Suprapubic skin (tissue), 4 donors: ENCODE measurements at regions not wholly inside any gene's neighbourhood (a gene's known extent, or its start where the extent isn't known, plus 50 kb on each side); places are given as distances from the start of the nearest gene placed in this dataset.
A peak's percentile ranks its signal among the peaks of the same experiment; 100 is the strongest.

Experiments used
- DNase-seq, 2 donors: peaks; one replicate each; pipeline ENCODE4 v3.0.0-alpha.2; 2019; ENCODE audit warnings: low spot score in 2 of 2
- H3K27ac ChIP-seq: fragments of 200-600 bp; sonication (generic); one replicate; pipeline ENCODE4 v1.5.1; 2019
- H3K27me3 ChIP-seq: fragments of 200-600 bp; sonication (generic); one replicate; pipeline ENCODE4 v1.5.1; 2019
- H3K36me3 ChIP-seq: fragments of 200-600 bp; sonication (generic); one replicate; pipeline ENCODE4 v1.5.1; 2019
- H3K4me1 ChIP-seq: fragments of 200-600 bp; sonication (generic); one replicate; pipeline ENCODE4 v1.5.1; 2019
- H3K4me3 ChIP-seq: fragments of 200-600 bp; sonication (generic); one replicate; pipeline ENCODE4 v1.5.1; 2019; ENCODE audit warnings: mild to moderate bottlenecking
- H3K9me3 ChIP-seq: fragments of 200-600 bp; sonication (generic); one replicate; pipeline ENCODE4 v1.5.1; 2019
- EP300 ChIP-seq: sonication (generic); formaldehyde crosslinking; IDR thresholded peaks from one replicate; pipeline ENCODE4 v1.6.1; 2017; ENCODE audit warnings: antibody characterized with exemption
- POLR2A ChIP-seq, 2 donors: fragments of 450-650 bp; IDR thresholded peaks; one replicate each; pipeline ENCODE4 v1.6.1; 2017; ENCODE audit warnings: antibody characterized with exemption in 2 of 2, mild to moderate bottlenecking in 2 of 2, moderate library complexity in 2 of 2
- POLR2AphosphoS5 ChIP-seq, 3 donors: sonication (generic); formaldehyde crosslinking; IDR thresholded peaks; one replicate each; pipeline ENCODE4 v1.6.1; 2017; ENCODE audit warnings: antibody characterized with exemption in 3 of 3
- WGBS: methylation state at CpG from one replicate; pipeline ENCODE4 v1.1.5; 2018; 5-methylcytosine and 5-hydroxymethylcytosine counted together
- TF ChIP-seq, protein P1 (sequence below), 2 donors: fragments of 200-600 bp in 1 of 2; fragments of 450-650 bp in 1 of 2; sonication (generic) in 1 of 2; IDR thresholded peaks; one replicate each; pipeline ENCODE4 v1.5.1; 2016 to 2019; ENCODE audit warnings: antibody characterized with exemption in 2 of 2, mild to moderate bottlenecking in 1 of 2, moderate library complexity in 1 of 2

GRCh38 chr9:776086-776485, 65.4 kb upstream of the DMRT1 start:
- TF ChIP-seq POLR2AphosphoS5 (IDR thresholded peaks at IDR 0.05): no peak
- TF ChIP-seq POLR2A (IDR thresholded peaks at IDR 0.05): no peak
- TF ChIP-seq EP300: no peak
- TF ChIP-seq, protein P1, sequence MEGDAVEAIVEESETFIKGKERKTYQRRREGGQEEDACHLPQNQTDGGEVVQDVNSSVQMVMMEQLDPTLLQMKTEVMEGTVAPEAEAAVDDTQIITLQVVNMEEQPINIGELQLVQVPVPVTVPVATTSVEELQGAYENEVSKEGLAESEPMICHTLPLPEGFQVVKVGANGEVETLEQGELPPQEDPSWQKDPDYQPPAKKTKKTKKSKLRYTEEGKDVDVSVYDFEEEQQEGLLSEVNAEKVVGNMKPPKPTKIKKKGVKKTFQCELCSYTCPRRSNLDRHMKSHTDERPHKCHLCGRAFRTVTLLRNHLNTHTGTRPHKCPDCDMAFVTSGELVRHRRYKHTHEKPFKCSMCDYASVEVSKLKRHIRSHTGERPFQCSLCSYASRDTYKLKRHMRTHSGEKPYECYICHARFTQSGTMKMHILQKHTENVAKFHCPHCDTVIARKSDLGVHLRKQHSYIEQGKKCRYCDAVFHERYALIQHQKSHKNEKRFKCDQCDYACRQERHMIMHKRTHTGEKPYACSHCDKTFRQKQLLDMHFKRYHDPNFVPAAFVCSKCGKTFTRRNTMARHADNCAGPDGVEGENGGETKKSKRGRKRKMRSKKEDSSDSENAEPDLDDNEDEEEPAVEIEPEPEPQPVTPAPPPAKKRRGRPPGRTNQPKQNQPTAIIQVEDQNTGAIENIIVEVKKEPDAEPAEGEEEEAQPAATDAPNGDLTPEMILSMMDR (IDR thresholded peaks at IDR 0.05): no peak
- Histone ChIP-seq H3K9me3 (peaks cover 8% of the 10 kb centered on the region), H3K4me1 (no peaks in the 10 kb centered on the region), H3K27ac (no peak overlapping the region), H3K4me3 (no peak overlapping the region), H3K36me3 (no peaks in the 10 kb centered on the region), H3K27me3 (no peaks in the 10 kb centered on the region)
- peak in 1 of 2 donors; percentile 38 for DNase-seq
- WGBS: 80% methylated on average over 1 of the region's 2 CpGs

DNA sequence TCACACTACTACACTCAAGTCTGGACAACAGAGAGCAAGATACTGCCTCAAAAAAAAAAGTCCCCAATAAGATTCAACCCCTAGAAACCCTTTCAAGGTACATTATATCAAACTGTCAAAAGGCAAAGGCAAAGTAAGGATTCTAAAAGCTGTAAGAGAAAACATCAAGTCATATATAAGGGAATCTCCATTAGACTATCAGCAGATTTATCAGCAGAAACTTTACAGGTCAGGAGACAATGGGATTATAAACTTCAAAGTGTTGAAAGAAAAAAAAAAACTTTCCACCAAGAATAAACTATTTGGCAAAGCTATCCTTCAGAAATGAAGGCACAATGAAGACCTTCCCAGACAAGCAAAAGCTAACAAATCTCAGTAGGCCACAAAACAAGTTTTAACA, 63.5 kb upstream of the DMRT1 start:
- Histone ChIP-seq H3K4me1 (no peaks in the 10 kb centered on the region), H3K9me3 (peaks cover 8% of the 10 kb centered on the region), H3K27me3 (no peaks in the 10 kb centered on the region), H3K27ac (no peak overlapping the region), H3K36me3 (no peaks in the 10 kb centered on the region), H3K4me3 (no peak overlapping the region)
- no peak for DNase-seq
- TF ChIP-seq POLR2A (IDR thresholded peaks at IDR 0.05): no peak

DNA sequence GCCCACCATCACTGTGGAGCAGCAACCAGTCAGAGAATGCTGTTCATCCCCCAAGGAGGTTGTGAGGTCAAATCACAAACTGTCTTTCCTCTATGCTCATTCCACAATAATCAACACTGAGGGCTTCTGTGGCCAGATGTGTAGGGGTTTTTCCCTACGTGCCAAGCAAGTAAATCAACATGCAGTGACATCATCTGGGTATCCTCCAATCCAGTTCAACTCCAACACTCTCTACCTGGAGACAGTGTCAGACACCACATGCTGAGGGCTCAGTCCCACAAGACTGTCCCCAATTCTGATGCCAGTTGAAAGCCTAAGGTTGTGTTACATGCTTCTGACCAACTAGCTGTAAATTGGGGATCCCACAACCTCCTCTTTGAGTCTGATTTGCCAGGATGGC, 57.3 kb upstream of the DMRT1 start:
- Histone ChIP-seq H3K27me3 (no peaks in the 10 kb centered on the region), H3K36me3 (no peaks in the 10 kb centered on the region), H3K27ac (no peak overlapping the region), H3K4me3 (no peak overlapping the region), H3K9me3 (no peaks in the 10 kb centered on the region), H3K4me1 (no peaks in the 10 kb centered on the region)
- 67% methylated on average over 1 of the region's 1 CpG for WGBS
- DNase-seq: peak in 1 of 2 donors; percentile 32
- TF ChIP-seq EP300: no peak

DNA sequence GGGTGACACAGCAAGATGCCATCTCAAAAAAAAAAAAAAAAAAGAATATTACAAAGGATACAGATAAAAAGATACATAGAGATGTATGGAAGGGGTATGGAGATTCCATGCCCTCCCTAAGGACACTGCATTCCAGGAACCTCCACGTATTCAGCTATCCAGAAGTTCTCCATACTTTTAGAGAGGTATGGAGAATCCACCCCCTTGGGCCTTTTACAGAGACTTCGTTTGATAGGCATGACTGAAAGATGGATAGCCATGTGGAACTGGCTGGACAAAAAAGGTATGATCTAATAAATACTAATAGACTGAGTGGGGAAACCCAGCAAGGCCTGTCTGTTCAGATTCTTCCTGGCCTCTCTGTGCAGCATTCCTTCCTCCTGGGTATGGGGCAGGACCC, 56.6 kb upstream of the DMRT1 start:
- WGBS: 65% methylated on average over 2 of the region's 2 CpGs

DNA sequence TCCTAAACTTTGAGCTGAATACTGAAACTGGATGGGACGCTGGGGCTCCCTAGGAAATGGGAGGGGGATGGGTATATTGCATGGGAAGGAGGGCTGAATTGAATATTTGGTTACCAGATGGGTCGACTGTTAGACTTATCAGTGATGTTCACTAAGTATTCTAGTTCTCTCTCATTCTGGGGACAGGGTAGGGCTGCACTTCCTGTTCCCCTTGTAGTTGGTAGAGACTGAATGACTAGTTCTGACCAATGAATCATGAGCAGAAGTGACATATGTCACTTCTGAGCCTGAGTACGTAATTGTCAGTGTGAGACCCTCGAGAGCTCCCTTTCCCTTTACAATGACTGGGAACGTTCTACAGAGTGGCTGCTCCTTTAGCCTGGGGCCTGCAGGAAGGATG, 55.5 kb upstream of the DMRT1 start:
- TF ChIP-seq POLR2AphosphoS5 (IDR thresholded peaks at IDR 0.05) (no peak), POLR2A (IDR thresholded peaks at IDR 0.05) (no peak), EP300 (no peak)
- TF ChIP-seq, protein P1 (IDR thresholded peaks at IDR 0.05): no peak
- Histone ChIP-seq H3K4me3 (no peak overlapping the region), H3K36me3 (no peaks in the 10 kb centered on the region), H3K27ac (no peak overlapping the region), H3K9me3 (no peaks in the 10 kb centered on the region), H3K4me1 (no peaks in the 10 kb centered on the region), H3K27me3 (no peaks in the 10 kb centered on the region)
- WGBS: 73% methylated on average over 5 of the region's 5 CpGs
- DNase-seq: peak in 1 of 2 donors; percentile 13

More for the DNA sequence above, 56.6 kb upstream of the DMRT1 start:
- Histone ChIP-seq H3K9me3 (no peaks in the 10 kb centered on the region), H3K4me3 (no peak overlapping the region), H3K27me3 (no peaks in the 10 kb centered on the region), H3K4me1 (no peaks in the 10 kb centered on the region), H3K36me3 (no peaks in the 10 kb centered on the region), H3K27ac (no peak overlapping the region)
- DNase-seq: peak in 1 of 2 donors; percentile 4
- TF ChIP-seq POLR2AphosphoS5 (IDR thresholded peaks at IDR 0.05) (no peak), EP300 (no peak), POLR2A (IDR thresholded peaks at IDR 0.05) (no peak)
- TF ChIP-seq, protein P1 (IDR thresholded peaks at IDR 0.05): no peak

GRCh38 chr9:786405-786804, 55.1 kb upstream of the DMRT1 start:
- TF ChIP-seq, protein P1 (IDR thresholded peaks at IDR 0.05): no peak
- TF ChIP-seq POLR2AphosphoS5 (IDR thresholded peaks at IDR 0.05) (no peak), POLR2A (IDR thresholded peaks at IDR 0.05) (no peak), EP300 (no peak)
- 77% methylated on average over 6 of the region's 6 CpGs for WGBS
- Histone ChIP-seq H3K4me1 (no peaks in the 10 kb centered on the region), H3K4me3 (no peak overlapping the region), H3K36me3 (no peaks in the 10 kb centered on the region), H3K9me3 (no peaks in the 10 kb centered on the region), H3K27me3 (no peaks in the 10 kb centered on the region), H3K27ac (no peak overlapping the region)
- DNase-seq: peak in 1 of 2 donors; percentile 47
